Fibroblast of lung (primary cell): ENCODE measurements at regions not wholly inside any gene's neighbourhood (a gene's known extent, or its start where the extent isn't known, plus 50 kb on each side); places are given as distances from the start of the nearest gene placed in this dataset.

Source experiments
- EZH2 ChIP-seq: IDR thresholded peaks from 2 replicates; pipeline ENCODE4 v1.5.1; 2012; ENCODE audit warnings: low read length, control low read depth, mild to moderate bottlenecking; ENCODE audit errors: missing control alignments
- TF ChIP-seq, protein P1 (sequence below), 2 donors: IDR thresholded peaks in 1 of 2; conservative IDR thresholded peaks in 1 of 2; 1 replicate in 1 of 2; 2 replicates in 1 of 2; pipeline ENCODE4 v1.5.1; 2011 to 2012; ENCODE audit warnings: low read length in 2 of 2, control low read depth in 1 of 2, inconsistent platforms in 1 of 2, low read depth in 1 of 2, mild to moderate bottlenecking in 1 of 2

GRCh38 chrX:46330513-46330912, 214.7 kb downstream of the ZNF674 start:
- TF ChIP-seq, protein P1, sequence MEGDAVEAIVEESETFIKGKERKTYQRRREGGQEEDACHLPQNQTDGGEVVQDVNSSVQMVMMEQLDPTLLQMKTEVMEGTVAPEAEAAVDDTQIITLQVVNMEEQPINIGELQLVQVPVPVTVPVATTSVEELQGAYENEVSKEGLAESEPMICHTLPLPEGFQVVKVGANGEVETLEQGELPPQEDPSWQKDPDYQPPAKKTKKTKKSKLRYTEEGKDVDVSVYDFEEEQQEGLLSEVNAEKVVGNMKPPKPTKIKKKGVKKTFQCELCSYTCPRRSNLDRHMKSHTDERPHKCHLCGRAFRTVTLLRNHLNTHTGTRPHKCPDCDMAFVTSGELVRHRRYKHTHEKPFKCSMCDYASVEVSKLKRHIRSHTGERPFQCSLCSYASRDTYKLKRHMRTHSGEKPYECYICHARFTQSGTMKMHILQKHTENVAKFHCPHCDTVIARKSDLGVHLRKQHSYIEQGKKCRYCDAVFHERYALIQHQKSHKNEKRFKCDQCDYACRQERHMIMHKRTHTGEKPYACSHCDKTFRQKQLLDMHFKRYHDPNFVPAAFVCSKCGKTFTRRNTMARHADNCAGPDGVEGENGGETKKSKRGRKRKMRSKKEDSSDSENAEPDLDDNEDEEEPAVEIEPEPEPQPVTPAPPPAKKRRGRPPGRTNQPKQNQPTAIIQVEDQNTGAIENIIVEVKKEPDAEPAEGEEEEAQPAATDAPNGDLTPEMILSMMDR (conservative IDR thresholded peaks at IDR 0.05 in 1 of 2, IDR thresholded peaks at IDR 0.05 in 1 of 2; ENCODE audit: low read depth in 1 of 2, low read length in 2 of 2) = no peak
- no peak for TF ChIP-seq EZH2
